NCI-H2171 (cell line): ENCODE measurements at regions not wholly inside any gene's neighbourhood (a gene's known extent, or its start where the extent isn't known, plus 50 kb on each side); places are given as distances from the start of the nearest gene placed in this dataset.

ENCODE experiments used
- DNase-seq: peaks from one replicate; lab custom pipeline; 2025; lab: John Stamatoyannopoulos, UW

- no peak for DNase-seq
Measured at GRCh38 chr13:40480012-40480914, 186.2 kb downstream of the FOXO1 start.

- no peak for DNase-seq
Measured at GRCh38 chr13:40480915-40481516, 185.4 kb downstream of the FOXO1 start.

GRCh38 chr13:40483601-40484000 lies 182.8 kb downstream of the FOXO1 start:
- DNase-seq, result peak; percentile 37

GRCh38 chr13:40484101-40484800 lies 182.2 kb downstream of the FOXO1 start:
- no peak for DNase-seq

GRCh38 chr13:40484974-40485373 lies 181.5 kb downstream of the FOXO1 start:
- no peak for DNase-seq

GRCh38 chr13:40485611-40486517 lies 180.6 kb downstream of the FOXO1 start:
- no peak for DNase-seq

- no peak for DNase-seq
Measured at GRCh38 chr13:40486518-40487163, 179.8 kb downstream of the FOXO1 start.

- DNase-seq, result no peak
Measured at GRCh38 chr13:40488869-40489391, 177.5 kb downstream of the FOXO1 start.

GRCh38 chr13:40490086-40490758 lies 176.2 kb downstream of the FOXO1 start:
- DNase-seq, result peak; percentile 65

- no peak for DNase-seq
Measured at GRCh38 chr13:40492511-40492910, 173.9 kb downstream of the FOXO1 start.

- no peak for DNase-seq
Measured at GRCh38 chr13:40494513-40494912, 171.9 kb downstream of the FOXO1 start.

GRCh38 chr13:40494946-40495620 lies 171.4 kb downstream of the FOXO1 start:
- no peak for DNase-seq

GRCh38 chr13:40495621-40496001 lies 170.8 kb downstream of the FOXO1 start:
- DNase-seq, result no peak

- DNase-seq, result no peak
Measured at GRCh38 chr13:40496035-40496810, 170.2 kb downstream of the FOXO1 start.

GRCh38 chr13:40498461-40498860 lies 168.0 kb downstream of the FOXO1 start:
- DNase-seq, result no peak

GRCh38 chr13:40502236-40502635 lies 164.2 kb downstream of the FOXO1 start:
- DNase-seq, result no peak

GRCh38 chr13:40503011-40503410 lies 163.4 kb downstream of the FOXO1 start:
- no peak for DNase-seq

- no peak for DNase-seq
Measured at GRCh38 chr13:40503966-40504591, 162.4 kb downstream of the FOXO1 start.

- no peak for DNase-seq
Measured at GRCh38 chr13:40504641-40505040, 161.8 kb downstream of the FOXO1 start.
